A673 (cell line): ENCODE measurements at regions not wholly inside any gene's neighbourhood (a gene's known extent, or its start where the extent isn't known, plus 50 kb on each side); places are given as distances from the start of the nearest gene placed in this dataset.

Experiments used
- CTCF ChIP-seq: fragments of 300-800, 200-600 bp; sonication (generic); conservative IDR thresholded peaks from 2 replicates; pipeline ENCODE4 v1.5.1; 2017; ENCODE audit warnings: low read depth, mild to moderate bottlenecking, antibody characterized with exemption, low read length, moderate library complexity, mixed read lengths
- EZH2 ChIP-seq: fragments of 200-600 bp; sonication (generic); IDR thresholded peaks from 2 replicates; pipeline ENCODE4 v1.6.1; 2017; ENCODE audit warnings: borderline replicate concordance, low read depth, mild to moderate bottlenecking, mixed read lengths, antibody characterized with exemption, low read length; ENCODE audit not compliant: poor library complexity, severe bottlenecking

GRCh38 chr20:59382907-59383306 lies 82.5 kb downstream of the EDN3 start:
- TF ChIP-seq CTCF (no peak), EZH2 (no peak)
